HG03025 (cell line): ENCODE measurements at regions not wholly inside any gene's neighbourhood (a gene's known extent, or its start where the extent isn't known, plus 50 kb on each side); places are given as distances from the start of the nearest gene placed in this dataset.
"Not testable (repeated sequence)": the region's sequence is repeated elsewhere in the genome, so short reads cannot be mapped to it uniquely, and the experiment has no call there.

ENCODE experiments used
- ATAC-seq: cut with Tn5 transposase; IDR thresholded peaks from one replicate; pipeline ENCODE4 v1.9.1; 2021; ENCODE audit warnings: mild to moderate bottlenecking, moderate library complexity; ENCODE audit not compliant: unreplicated experiment, low FRiP score

GRCh38 chr13:59034198-59034597 lies 1129.5 kb downstream of the DIAPH3 start:
- no peak for ATAC-seq

DNA sequence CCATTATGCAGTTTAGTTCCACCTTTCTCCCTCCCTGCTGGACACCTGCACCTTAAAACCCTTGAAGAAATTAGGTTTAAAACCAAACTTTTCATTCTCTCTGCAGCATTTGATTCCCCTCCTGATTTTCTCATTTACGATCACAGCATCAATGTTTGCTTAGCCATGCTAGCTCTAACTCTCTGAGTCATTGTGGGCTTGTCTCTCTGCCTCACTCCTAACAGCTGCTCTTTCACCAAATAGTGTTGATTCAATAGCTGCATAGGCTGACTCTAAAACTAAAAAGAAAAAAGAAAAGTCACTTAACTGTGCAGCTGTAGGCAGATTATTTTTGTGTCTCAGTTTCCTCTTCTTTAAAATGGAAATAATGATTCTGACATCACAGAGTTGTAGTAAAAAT lies 1124.9 kb downstream of the DIAPH3 start:
- no peak for ATAC-seq

GRCh38 chr13:59043016-59043415 lies 1120.7 kb downstream of the DIAPH3 start:
- no peak for ATAC-seq

GRCh38 chr13:59047546-59047945 lies 1116.2 kb downstream of the DIAPH3 start:
- no peak for ATAC-seq

DNA sequence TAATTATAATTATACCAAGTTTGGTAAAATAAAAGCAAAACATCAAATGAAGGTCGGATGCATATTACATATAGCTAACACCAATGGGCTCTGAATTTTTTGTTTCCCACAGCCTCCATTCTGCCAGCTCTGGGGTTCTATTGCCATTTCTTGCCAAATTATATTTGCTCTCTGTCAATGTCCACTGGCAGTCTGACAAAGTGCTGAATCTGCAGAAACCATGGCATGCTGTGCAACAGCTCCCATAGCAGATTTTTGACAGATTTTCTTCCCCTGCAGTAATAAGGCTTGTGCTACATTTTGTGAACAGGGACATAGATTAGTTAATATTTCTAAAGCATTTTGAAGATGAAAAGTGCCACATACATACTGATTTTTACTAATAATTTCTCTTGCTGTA lies 1102.1 kb downstream of the DIAPH3 start:
- ATAC-seq: no peak

DNA sequence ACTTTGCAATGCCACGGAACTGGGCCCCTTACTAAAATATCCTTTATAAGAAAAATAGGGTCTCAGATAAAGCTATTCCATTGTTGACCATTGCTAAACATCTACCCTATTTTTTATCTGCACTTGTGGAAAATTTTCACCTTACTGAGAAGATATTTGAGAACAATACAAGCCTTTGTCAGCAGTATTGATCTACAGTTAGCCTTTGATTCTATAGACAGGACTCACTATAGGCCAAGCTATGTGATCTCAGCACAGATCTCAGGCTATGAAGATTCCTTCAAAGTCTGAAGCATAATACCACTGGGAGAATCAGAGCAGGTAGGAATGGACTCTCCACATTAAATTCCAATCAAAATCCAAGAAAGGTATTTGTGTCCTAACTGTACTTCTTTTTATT lies 1099.7 kb downstream of the DIAPH3 start:
- ATAC-seq: no peak

- ATAC-seq: not testable (repeated sequence)
Observed at GRCh38 chr13:59076386-59076785, 1087.3 kb downstream of the DIAPH3 start.

GRCh38 chr13:59086147-59086546 lies 1077.6 kb downstream of the DIAPH3 start:
- ATAC-seq: no peak

- no peak for ATAC-seq
Observed at GRCh38 chr13:59088716-59089115, 1075.0 kb downstream of the DIAPH3 start.

- ATAC-seq: no peak
Observed at GRCh38 chr13:59094181-59094580, 1069.5 kb downstream of the DIAPH3 start.

- ATAC-seq: no peak
Observed at GRCh38 chr13:59099182-59099974, 1064.3 kb downstream of the DIAPH3 start.

DNA sequence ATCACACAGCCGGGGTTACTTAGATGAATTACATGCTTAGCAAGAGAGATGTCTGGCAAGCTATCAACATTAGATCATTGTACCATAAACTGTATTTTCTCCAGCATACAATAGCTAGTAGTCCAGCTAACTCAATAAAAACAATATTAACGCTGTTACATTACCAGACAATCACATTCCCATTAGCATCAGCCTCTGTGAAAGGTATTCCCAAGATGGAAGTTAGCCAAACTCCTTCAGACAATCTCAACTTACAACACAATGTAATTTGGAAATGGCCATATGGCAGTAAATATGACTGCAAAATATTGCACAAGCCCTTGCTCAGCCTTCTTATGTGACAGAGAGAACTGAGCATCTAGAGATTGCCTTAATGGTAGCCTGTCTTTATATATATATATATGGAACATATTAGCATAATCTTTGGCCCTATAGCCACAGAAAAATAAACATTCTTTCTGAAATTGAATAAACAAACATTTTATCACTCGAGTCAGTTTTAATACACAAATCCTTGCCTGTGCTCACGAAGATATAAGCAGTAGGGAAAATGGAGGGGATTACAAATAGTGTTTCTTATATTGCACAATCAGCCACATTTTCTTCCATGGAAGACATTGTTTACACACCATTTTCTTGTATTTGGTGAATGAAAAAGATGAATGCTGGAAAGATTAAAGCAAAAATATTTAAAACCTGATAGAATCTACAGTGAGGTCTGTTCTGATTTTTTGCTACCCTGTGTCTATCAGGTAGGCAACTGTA lies 1060.5 kb downstream of the DIAPH3 start:
- no peak for ATAC-seq

- ATAC-seq: no peak
Observed at GRCh38 chr13:59111751-59112171, 1052.0 kb downstream of the DIAPH3 start.

DNA sequence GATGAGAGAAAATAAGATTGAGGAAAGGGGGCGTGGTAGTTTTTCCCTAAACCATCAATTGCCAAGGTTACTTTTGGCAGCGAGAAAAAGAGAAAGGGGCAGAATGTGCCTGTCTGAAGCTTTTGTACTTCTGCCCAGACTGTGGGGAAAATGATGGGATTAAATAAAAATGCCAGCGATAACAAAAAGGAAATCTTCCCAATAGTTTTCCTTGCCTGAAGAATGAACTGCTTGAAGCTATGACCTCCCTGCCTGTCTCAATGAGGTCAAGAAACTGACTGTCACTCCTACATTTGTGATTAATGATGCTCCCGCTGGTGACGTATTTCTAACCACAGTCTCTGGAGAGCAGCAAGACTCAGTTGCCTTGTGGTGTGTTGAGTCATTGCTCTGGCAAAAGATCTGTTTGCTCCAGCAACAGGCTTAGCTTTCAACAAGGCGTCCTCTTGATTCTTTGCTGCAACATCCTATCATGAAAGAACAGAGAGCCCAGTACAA lies 1051.5 kb downstream of the DIAPH3 start:
- ATAC-seq: no peak

DNA sequence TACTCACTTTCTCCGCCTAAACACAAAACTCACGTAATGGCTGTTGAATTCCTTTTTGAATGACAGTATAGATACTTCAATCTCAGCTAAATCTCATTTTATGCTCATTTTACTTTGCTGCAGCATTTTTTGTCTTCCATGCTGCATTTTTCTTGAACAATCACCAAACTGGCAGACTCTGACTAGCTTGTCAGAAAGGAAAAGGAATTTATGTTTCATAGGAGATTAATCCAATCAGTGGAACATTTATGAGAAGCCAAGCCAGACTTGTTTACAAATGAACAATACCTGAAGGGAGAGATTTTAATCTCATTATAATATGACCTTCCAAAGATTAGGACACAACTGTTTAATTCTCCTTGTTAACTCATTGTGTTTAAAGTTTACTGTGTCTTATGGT lies 1044.3 kb downstream of the DIAPH3 start:
- ATAC-seq: no peak

DNA sequence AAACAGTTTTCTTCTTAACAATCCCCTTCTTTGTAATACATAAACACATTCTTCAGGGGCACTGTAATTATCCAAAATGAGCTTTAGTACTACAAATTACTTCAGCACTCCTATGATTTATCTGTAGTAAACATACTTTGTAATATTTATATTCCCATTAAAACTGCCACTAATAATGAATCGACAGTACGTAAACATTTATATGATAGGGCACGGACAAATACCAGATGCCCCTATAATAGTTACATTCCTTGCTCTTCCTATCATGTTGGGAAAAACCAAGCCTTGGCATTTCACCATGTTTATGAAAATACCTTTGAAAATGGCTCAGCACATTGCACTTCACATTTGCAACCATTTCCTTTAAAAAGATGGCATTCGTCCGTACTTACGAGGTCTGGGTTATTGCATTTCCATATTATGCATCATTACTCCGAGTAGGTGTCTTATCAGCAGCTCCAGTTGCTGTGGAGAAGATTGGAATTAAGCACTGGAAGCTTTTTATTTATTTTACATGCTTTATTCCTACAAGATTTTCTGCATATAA lies 1043.4 kb downstream of the DIAPH3 start:
- no peak for ATAC-seq

DNA sequence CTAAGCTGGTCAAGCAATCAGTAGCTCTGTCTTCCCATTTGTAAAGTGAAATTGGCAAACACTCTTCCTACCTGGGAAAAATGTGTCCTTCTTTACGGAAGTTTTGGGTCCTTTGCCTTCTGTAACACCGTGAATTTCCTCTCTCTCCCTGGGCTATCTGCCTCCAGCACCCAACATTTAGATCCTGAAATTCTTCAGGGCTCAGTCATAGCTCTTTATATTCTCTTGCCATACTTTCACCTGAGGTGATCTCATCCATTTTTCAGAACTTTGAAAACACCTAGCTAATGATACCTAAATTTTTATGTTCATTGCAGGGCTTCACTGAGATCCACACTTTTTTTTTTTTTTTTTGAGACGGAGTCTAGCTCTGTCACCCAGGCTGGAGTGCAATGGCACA lies 1042.2 kb downstream of the DIAPH3 start:
- no peak for ATAC-seq

GRCh38 chr13:59126474-59126873 lies 1037.3 kb downstream of the DIAPH3 start:
- ATAC-seq: no peak

- ATAC-seq: no peak
Observed at GRCh38 chr13:59133903-59134302, 1029.8 kb downstream of the DIAPH3 start.

GRCh38 chr13:59144700-59145099 lies 1019.0 kb downstream of the DIAPH3 start:
- ATAC-seq: no peak

GRCh38 chr13:59145381-59145780 lies 1018.3 kb downstream of the DIAPH3 start:
- no peak for ATAC-seq
